NCI-H524 treated with DMSO at 0.1 percent for 48 hours (cell line): ENCODE measurements at regions not wholly inside any gene's neighbourhood (a gene's known extent, or its start where the extent isn't known, plus 50 kb on each side); places are given as distances from the start of the nearest gene placed in this dataset.
"Not testable (repeated sequence)": the region's sequence is repeated elsewhere in the genome, so short reads cannot be mapped to it uniquely, and the experiment has no call there.

Experiments used
- DNase-seq: peaks from one replicate; lab custom pipeline; 2025; lab: John Stamatoyannopoulos, UW

GRCh38 chr7:66413379-66414114 lies 208.4 kb downstream of the TPST1 start:
- peak; percentile 20 for DNase-seq

- DNase-seq: no peak
Observed at GRCh38 chr7:66415659-66416265, 210.6 kb downstream of the TPST1 start.

- DNase-seq: no peak
Observed at GRCh38 chr7:66418537-66418936, 210.1 kb upstream of the KCTD7 start.

GRCh38 chr7:66419210-66419609 lies 209.5 kb upstream of the KCTD7 start:
- no peak for DNase-seq

GRCh38 chr7:66421830-66422475 lies 206.7 kb upstream of the KCTD7 start:
- DNase-seq: no peak

- no peak for DNase-seq
Observed at GRCh38 chr7:66423729-66424128, 205.0 kb upstream of the KCTD7 start.

- DNase-seq: no peak
Observed at GRCh38 chr7:66426332-66426731, 202.3 kb upstream of the KCTD7 start.

GRCh38 chr7:66426996-66427395 lies 201.7 kb upstream of the KCTD7 start:
- DNase-seq: no peak

GRCh38 chr7:66427956-66428355 lies 200.7 kb upstream of the KCTD7 start:
- DNase-seq: no peak

- no peak for DNase-seq
Observed at GRCh38 chr7:66429498-66430163, 199.1 kb upstream of the KCTD7 start.

GRCh38 chr7:66430164-66430545 lies 198.5 kb upstream of the KCTD7 start:
- no peak for DNase-seq

- not testable (repeated sequence) for DNase-seq
Observed at GRCh38 chr7:66438703-66439405, 189.8 kb upstream of the KCTD7 start.

GRCh38 chr7:66442385-66442784 lies 186.3 kb upstream of the KCTD7 start:
- DNase-seq: no peak

- DNase-seq: no peak
Observed at GRCh38 chr7:66443946-66444345, 184.7 kb upstream of the KCTD7 start.

- DNase-seq: not testable (repeated sequence)
Observed at GRCh38 chr7:66447007-66447406, 181.7 kb upstream of the KCTD7 start.

- not testable (repeated sequence) for DNase-seq
Observed at GRCh38 chr7:66450814-66451213, 177.9 kb upstream of the KCTD7 start.

- DNase-seq: not testable (repeated sequence)
Observed at GRCh38 chr7:66451713-66452112, 177.0 kb upstream of the KCTD7 start.

GRCh38 chr7:66452165-66452564 lies 176.5 kb upstream of the KCTD7 start:
- DNase-seq: no peak

GRCh38 chr7:66453340-66453739 lies 175.3 kb upstream of the KCTD7 start:
- no peak for DNase-seq

GRCh38 chr7:66454600-66455225 lies 174.0 kb upstream of the KCTD7 start:
- DNase-seq: no peak

- DNase-seq: not testable (repeated sequence)
Observed at GRCh38 chr7:66455432-66455831, 173.2 kb upstream of the KCTD7 start.

- DNase-seq: not testable (repeated sequence)
Observed at GRCh38 chr7:66456431-66456830, 172.2 kb upstream of the KCTD7 start.
